CD4-positive, alpha-beta T cell treated with Interleukin-6 for 4 hours (primary cell): ENCODE measurements at regions not wholly inside any gene's neighbourhood (a gene's known extent, or its start where the extent isn't known, plus 50 kb on each side); places are given as distances from the start of the nearest gene placed in this dataset.
"Not testable (repeated sequence)": the region's sequence is repeated elsewhere in the genome, so short reads cannot be mapped to it uniquely, and the experiment has no call there.

Experiments used
- DNase-seq: peaks from one replicate; pipeline ENCODE4 v3.0.0-alpha.2; 2020; ENCODE audit warnings: mixed read lengths

- DNase-seq, result no peak
Observed at GRCh38 chr14:104472073-104472472, 107.5 kb upstream of the C14orf180 start.

- DNase-seq, result no peak
Observed at GRCh38 chr14:104472536-104473243, 106.9 kb upstream of the C14orf180 start.

- no peak for DNase-seq
Observed at GRCh38 chr14:104473244-104473565, 106.4 kb upstream of the C14orf180 start.

GRCh38 chr14:104473649-104474494 is 105.7 kb upstream of the C14orf180 start:
- DNase-seq, result no peak

GRCh38 chr14:104474495-104475213 is 104.9 kb upstream of the C14orf180 start:
- no peak for DNase-seq

GRCh38 chr14:104475256-104475655 is 104.3 kb upstream of the C14orf180 start:
- no peak for DNase-seq

- DNase-seq, result no peak
Observed at GRCh38 chr14:104475802-104476201, 103.8 kb upstream of the C14orf180 start.

GRCh38 chr14:104476437-104476836 is 103.1 kb upstream of the C14orf180 start:
- no peak for DNase-seq

- no peak for DNase-seq
Observed at GRCh38 chr14:104477117-104477623, 102.4 kb upstream of the C14orf180 start.

GRCh38 chr14:104477666-104478380 is 101.7 kb upstream of the C14orf180 start:
- DNase-seq, result no peak

- DNase-seq, result no peak
Observed at GRCh38 chr14:104478656-104479055, 100.9 kb upstream of the C14orf180 start.

GRCh38 chr14:104479901-104480300 is 99.7 kb upstream of the C14orf180 start:
- no peak for DNase-seq

GRCh38 chr14:104481323-104481722 is 98.2 kb upstream of the C14orf180 start:
- DNase-seq, result no peak

- not testable (repeated sequence) for DNase-seq
Observed at GRCh38 chr14:104482017-104482416, 97.5 kb upstream of the C14orf180 start.

GRCh38 chr14:104486222-104486923 is 93.2 kb upstream of the C14orf180 start:
- no peak for DNase-seq

GRCh38 chr14:104494483-104494882 is 85.1 kb upstream of the C14orf180 start:
- no peak for DNase-seq

- no peak for DNase-seq
Observed at GRCh38 chr14:104496095-104496494, 83.5 kb upstream of the C14orf180 start.

- DNase-seq, result no peak
Observed at GRCh38 chr14:104499784-104500760, 79.5 kb upstream of the C14orf180 start.

- no peak for DNase-seq
Observed at GRCh38 chr14:104502060-104502459, 77.5 kb upstream of the C14orf180 start.

- no peak for DNase-seq
Observed at GRCh38 chr14:104503691-104504090, 75.9 kb upstream of the C14orf180 start.
